ENCODE measurements at regions not wholly inside any gene's neighbourhood (a gene's known extent, or its start where the extent isn't known, plus 50 kb on each side); places are given as distances from the start of the nearest gene placed in this dataset.

GRCh38 chr12:107593713-107594381, 91.8 kb upstream of the PWP1 start:
- H3K9ac ChIP-seq (ENCODE audit: low read length), result no peak overlapping the region
- no peak overlapping the region for H3K4me3 ChIP-seq (ENCODE audit: insufficient read depth in 1 of 2, low read depth in 1 of 2, low read length in 2 of 2)
- 68% methylated on average over 7 of the region's 7 CpGs for WGBS
- no peak overlapping the region for H4K8ac ChIP-seq (ENCODE audit: low read length)
- H3K9me3 ChIP-seq (ENCODE audit: control insufficient read depth, low read length), result peaks cover 8% of the 10 kb centered on the region
- H3K27me3 ChIP-seq (ENCODE audit: control insufficient read depth in 1 of 2, insufficient read depth in 1 of 2, low read length in 2 of 2), result no peaks in the 10 kb centered on the region
- no peak overlapping the region for H3K4me2 ChIP-seq (ENCODE audit: low read length, poor library complexity, severe bottlenecking)
- H3K36me3 ChIP-seq (ENCODE audit: control insufficient read depth in 1 of 2, insufficient read depth in 2 of 2, low read depth in 1 of 2, low read length in 2 of 2), result no peaks in the 10 kb centered on the region
- no peak overlapping the region for H2BK15ac ChIP-seq (ENCODE audit: low read depth, poor library complexity, severe bottlenecking)
- DNase-seq, result no peak
- H3K14ac ChIP-seq (ENCODE audit: low read length in 2 of 2), result no peak overlapping the region
- H3K79me1 ChIP-seq (replicated peaks; ENCODE audit: low read length, poor library complexity, severe bottlenecking), result no peaks in the 10 kb centered on the region
- no peak overlapping the region for H3K27ac ChIP-seq (ENCODE audit: low read length, poor library complexity, severe bottlenecking)
- no peak overlapping the region for H3K4ac ChIP-seq (ENCODE audit: low read depth in 1 of 2, low read length in 2 of 2)
- H2BK120ac ChIP-seq (ENCODE audit: low read depth, low read length), result no peak overlapping the region
- no peak overlapping the region for H2BK12ac ChIP-seq (ENCODE audit: low read length in 2 of 2)
- no peak overlapping the region for H4K91ac ChIP-seq (ENCODE audit: low read length)
- no peak overlapping the region for H2AFZ ChIP-seq (ENCODE audit: low read depth, low read length)
- H2AK5ac ChIP-seq (ENCODE audit: low read length, severe bottlenecking), result no peak overlapping the region
- no peak overlapping the region for H3K18ac ChIP-seq (ENCODE audit: low read depth in 1 of 2, low read length in 2 of 2)
- no peak overlapping the region for H3K23ac ChIP-seq (ENCODE audit: low read length in 2 of 2)
- H3K4me1 ChIP-seq (ENCODE audit: control insufficient read depth, insufficient read depth, low read depth, low read length), result no peaks in the 10 kb centered on the region
- no peak overlapping the region for H2BK5ac ChIP-seq (ENCODE audit: low read depth, low read length, poor library complexity, severe bottlenecking)

GRCh38 chr12:107594995-107595394, 90.6 kb upstream of the PWP1 start:
- no peak overlapping the region for H2AK5ac ChIP-seq (ENCODE audit: low read length, severe bottlenecking)
- no peaks in the 10 kb centered on the region for H3K79me1 ChIP-seq (replicated peaks; ENCODE audit: low read length, poor library complexity, severe bottlenecking)
- no peaks in the 10 kb centered on the region for H3K4me1 ChIP-seq (ENCODE audit: control insufficient read depth, insufficient read depth, low read depth, low read length)
- H3K4me2 ChIP-seq (ENCODE audit: low read length, poor library complexity, severe bottlenecking), result no peak overlapping the region
- no peak overlapping the region for H2BK15ac ChIP-seq (ENCODE audit: low read depth, poor library complexity, severe bottlenecking)
- H3K23ac ChIP-seq (ENCODE audit: low read length in 2 of 2), result no peak overlapping the region
- H4K8ac ChIP-seq (ENCODE audit: low read length), result no peak overlapping the region
- no peaks in the 10 kb centered on the region for H3K36me3 ChIP-seq (ENCODE audit: control insufficient read depth in 1 of 2, insufficient read depth in 2 of 2, low read depth in 1 of 2, low read length in 2 of 2)
- H3K4me3 ChIP-seq (ENCODE audit: insufficient read depth in 1 of 2, low read depth in 1 of 2, low read length in 2 of 2), result no peak overlapping the region
- H2BK12ac ChIP-seq (ENCODE audit: low read length in 2 of 2), result no peak overlapping the region
- H4K91ac ChIP-seq (ENCODE audit: low read length), result no peak overlapping the region
- H3K27me3 ChIP-seq (ENCODE audit: control insufficient read depth in 1 of 2, insufficient read depth in 1 of 2, low read length in 2 of 2), result no peaks in the 10 kb centered on the region
- no peak overlapping the region for H3K4ac ChIP-seq (ENCODE audit: low read depth in 1 of 2, low read length in 2 of 2)
- 75% methylated on average over 3 of the region's 3 CpGs for WGBS
- H2AFZ ChIP-seq (ENCODE audit: low read depth, low read length), result no peak overlapping the region
- no peak overlapping the region for H3K9ac ChIP-seq (ENCODE audit: low read length)
- no peak overlapping the region for H3K14ac ChIP-seq (ENCODE audit: low read length in 2 of 2)
- peaks cover 8% of the 10 kb centered on the region for H3K9me3 ChIP-seq (ENCODE audit: control insufficient read depth, low read length)
- H2BK5ac ChIP-seq (ENCODE audit: low read depth, low read length, poor library complexity, severe bottlenecking), result no peak overlapping the region
- no peak for DNase-seq
- no peak overlapping the region for H2BK120ac ChIP-seq (ENCODE audit: low read depth, low read length)
- H3K27ac ChIP-seq (ENCODE audit: low read length, poor library complexity, severe bottlenecking), result no peak overlapping the region
- no peak overlapping the region for H3K18ac ChIP-seq (ENCODE audit: low read depth in 1 of 2, low read length in 2 of 2)

GRCh38 chr12:107597695-107598410, 87.7 kb upstream of the PWP1 start:
- no peak overlapping the region for H3K9ac ChIP-seq (ENCODE audit: low read length)
- H3K4me3 ChIP-seq (ENCODE audit: insufficient read depth in 1 of 2, low read depth in 1 of 2, low read length in 2 of 2), result no peak overlapping the region
- H3K18ac ChIP-seq (ENCODE audit: low read depth in 1 of 2, low read length in 2 of 2), result no peak overlapping the region
- H3K36me3 ChIP-seq (ENCODE audit: control insufficient read depth in 1 of 2, insufficient read depth in 2 of 2, low read depth in 1 of 2, low read length in 2 of 2), result no peaks in the 10 kb centered on the region
- H3K27ac ChIP-seq (ENCODE audit: low read length, poor library complexity, severe bottlenecking), result no peak overlapping the region
- H2AK5ac ChIP-seq (ENCODE audit: low read length, severe bottlenecking), result no peak overlapping the region
- H2BK15ac ChIP-seq (ENCODE audit: low read depth, poor library complexity, severe bottlenecking), result no peak overlapping the region
- 83% methylated on average over 1 of the region's 2 CpGs for WGBS
- H4K8ac ChIP-seq (ENCODE audit: low read length), result no peak overlapping the region
- H2BK120ac ChIP-seq (ENCODE audit: low read depth, low read length), result no peak overlapping the region
- no peak overlapping the region for H4K91ac ChIP-seq (ENCODE audit: low read length)
- DNase-seq, result no peak
- H3K79me1 ChIP-seq (replicated peaks; ENCODE audit: low read length, poor library complexity, severe bottlenecking), result no peaks in the 10 kb centered on the region
- no peak overlapping the region for H3K23ac ChIP-seq (ENCODE audit: low read length in 2 of 2)
- no peak overlapping the region for H3K14ac ChIP-seq (ENCODE audit: low read length in 2 of 2)
- peaks cover 8% of the 10 kb centered on the region for H3K9me3 ChIP-seq (ENCODE audit: control insufficient read depth, low read length)
- no peaks in the 10 kb centered on the region for H3K27me3 ChIP-seq (ENCODE audit: control insufficient read depth in 1 of 2, insufficient read depth in 1 of 2, low read length in 2 of 2)
- H3K4me2 ChIP-seq (ENCODE audit: low read length, poor library complexity, severe bottlenecking), result no peak overlapping the region
- H2BK12ac ChIP-seq (ENCODE audit: low read length in 2 of 2), result no peak overlapping the region
- no peaks in the 10 kb centered on the region for H3K4me1 ChIP-seq (ENCODE audit: control insufficient read depth, insufficient read depth, low read depth, low read length)
- no peak overlapping the region for H2BK5ac ChIP-seq (ENCODE audit: low read depth, low read length, poor library complexity, severe bottlenecking)
- no peak overlapping the region for H3K4ac ChIP-seq (ENCODE audit: low read depth in 1 of 2, low read length in 2 of 2)
- H2AFZ ChIP-seq (ENCODE audit: low read depth, low read length), result no peak overlapping the region

GRCh38 chr12:107598906-107599305, 86.7 kb upstream of the PWP1 start:
- no peak overlapping the region for H4K8ac ChIP-seq (ENCODE audit: low read length)
- WGBS, result 80% methylated on average over 3 of the region's 3 CpGs
- no peak overlapping the region for H3K9ac ChIP-seq (ENCODE audit: low read length)

More at GRCh38 chr12:107598906-107599305, 86.7 kb upstream of the PWP1 start:
- no peak overlapping the region for H3K4ac ChIP-seq (ENCODE audit: low read depth in 1 of 2, low read length in 2 of 2)
- H2BK12ac ChIP-seq (ENCODE audit: low read length in 2 of 2), result no peak overlapping the region
- no peak overlapping the region for H2AFZ ChIP-seq (ENCODE audit: low read depth, low read length)
- no peak overlapping the region for H3K14ac ChIP-seq (ENCODE audit: low read length in 2 of 2)
- H4K91ac ChIP-seq (ENCODE audit: low read length), result no peak overlapping the region
- no peaks in the 10 kb centered on the region for H3K36me3 ChIP-seq (ENCODE audit: control insufficient read depth in 1 of 2, insufficient read depth in 2 of 2, low read depth in 1 of 2, low read length in 2 of 2)
- H2AK5ac ChIP-seq (ENCODE audit: low read length, severe bottlenecking), result no peak overlapping the region
- H3K23ac ChIP-seq (ENCODE audit: low read length in 2 of 2), result no peak overlapping the region
- peaks cover 3% of the 10 kb centered on the region for H3K9me3 ChIP-seq (ENCODE audit: control insufficient read depth, low read length)
- no peak overlapping the region for H3K4me2 ChIP-seq (ENCODE audit: low read length, poor library complexity, severe bottlenecking)
- H3K27me3 ChIP-seq (ENCODE audit: control insufficient read depth in 1 of 2, insufficient read depth in 1 of 2, low read length in 2 of 2), result no peaks in the 10 kb centered on the region
- no peaks in the 10 kb centered on the region for H3K4me1 ChIP-seq (ENCODE audit: control insufficient read depth, insufficient read depth, low read depth, low read length)
- H2BK5ac ChIP-seq (ENCODE audit: low read depth, low read length, poor library complexity, severe bottlenecking), result no peak overlapping the region
- no peak overlapping the region for H3K27ac ChIP-seq (ENCODE audit: low read length, poor library complexity, severe bottlenecking)
- no peaks in the 10 kb centered on the region for H3K79me1 ChIP-seq (replicated peaks; ENCODE audit: low read length, poor library complexity, severe bottlenecking)
- no peak for DNase-seq
- H3K18ac ChIP-seq (ENCODE audit: low read depth in 1 of 2, low read length in 2 of 2), result no peak overlapping the region
- H3K4me3 ChIP-seq (ENCODE audit: insufficient read depth in 1 of 2, low read depth in 1 of 2, low read length in 2 of 2), result no peak overlapping the region
- H2BK15ac ChIP-seq (ENCODE audit: low read depth, poor library complexity, severe bottlenecking), result no peak overlapping the region
- H2BK120ac ChIP-seq (ENCODE audit: low read depth, low read length), result no peak overlapping the region

Data from mesenchymal stem cell (in vitro differentiated cells and primary cell).